Epidermal melanocyte (primary cell): ENCODE measurements at regions not wholly inside any gene's neighbourhood (a gene's known extent, or its start where the extent isn't known, plus 50 kb on each side); places are given as distances from the start of the nearest gene placed in this dataset.

Source experiments
- DNase-seq: peaks from one replicate; pipeline ENCODE4 v3.0.0; 2011; ENCODE audit warnings: low spot score; ENCODE audit not compliant: insufficient read length

- DNase-seq = no peak
Observed at GRCh38 chr3:168469436-168469835, 373.7 kb upstream of the GOLIM4 start.

- DNase-seq = no peak
Observed at GRCh38 chr3:168467115-168467714, 371.5 kb upstream of the GOLIM4 start.

- DNase-seq = no peak
Observed at GRCh38 chr3:168461793-168462192, 366.1 kb upstream of the GOLIM4 start.

- no peak for DNase-seq
Observed at GRCh38 chr3:168459226-168459784, 363.6 kb upstream of the GOLIM4 start.

- no peak for DNase-seq
Observed at GRCh38 chr3:168457954-168458539, 362.3 kb upstream of the GOLIM4 start.

- no peak for DNase-seq
Observed at GRCh38 chr3:168455814-168456213, 360.1 kb upstream of the GOLIM4 start.

GRCh38 chr3:168453623-168454022 lies 357.9 kb upstream of the GOLIM4 start:
- no peak for DNase-seq

- DNase-seq = no peak
Observed at GRCh38 chr3:168443965-168444364, 348.2 kb upstream of the GOLIM4 start.

- no peak for DNase-seq
Observed at GRCh38 chr3:168442502-168442901, 346.8 kb upstream of the GOLIM4 start.

GRCh38 chr3:168436245-168436724 lies 340.6 kb upstream of the GOLIM4 start:
- no peak for DNase-seq

GRCh38 chr3:168431491-168431890 lies 335.8 kb upstream of the GOLIM4 start:
- no peak for DNase-seq

- DNase-seq = no peak
Observed at GRCh38 chr3:168427835-168428475, 332.2 kb upstream of the GOLIM4 start.

- no peak for DNase-seq
Observed at GRCh38 chr3:168427156-168427555, 331.4 kb upstream of the GOLIM4 start.

GRCh38 chr3:168425936-168426595 lies 330.3 kb upstream of the GOLIM4 start:
- no peak for DNase-seq

GRCh38 chr3:168424059-168424734 lies 328.5 kb upstream of the GOLIM4 start:
- DNase-seq = no peak

GRCh38 chr3:168422843-168423242 lies 327.1 kb upstream of the GOLIM4 start:
- DNase-seq = no peak

GRCh38 chr3:168419091-168419490 lies 323.4 kb upstream of the GOLIM4 start:
- DNase-seq = no peak

- no peak for DNase-seq
Observed at GRCh38 chr3:168417016-168417415, 321.3 kb upstream of the GOLIM4 start.

GRCh38 chr3:168416446-168416845 lies 320.7 kb upstream of the GOLIM4 start:
- DNase-seq = no peak

GRCh38 chr3:168414149-168414548 lies 318.4 kb upstream of the GOLIM4 start:
- no peak for DNase-seq

- no peak for DNase-seq
Observed at GRCh38 chr3:168407381-168407780, 311.7 kb upstream of the GOLIM4 start.
